GM04503 (cell line): ENCODE measurements at regions not wholly inside any gene's neighbourhood (a gene's known extent, or its start where the extent isn't known, plus 50 kb on each side); places are given as distances from the start of the nearest gene placed in this dataset.
A peak's percentile ranks its signal among the peaks of the same experiment; 100 is the strongest.
"Not testable (repeated sequence)": the region's sequence is repeated elsewhere in the genome, so short reads cannot be mapped to it uniquely, and the experiment has no call there.

Experiments
- DNase-seq: peaks from one replicate; pipeline ENCODE4 v3.0.0-alpha.2; 2012; ENCODE audit warnings: low read depth

DNA sequence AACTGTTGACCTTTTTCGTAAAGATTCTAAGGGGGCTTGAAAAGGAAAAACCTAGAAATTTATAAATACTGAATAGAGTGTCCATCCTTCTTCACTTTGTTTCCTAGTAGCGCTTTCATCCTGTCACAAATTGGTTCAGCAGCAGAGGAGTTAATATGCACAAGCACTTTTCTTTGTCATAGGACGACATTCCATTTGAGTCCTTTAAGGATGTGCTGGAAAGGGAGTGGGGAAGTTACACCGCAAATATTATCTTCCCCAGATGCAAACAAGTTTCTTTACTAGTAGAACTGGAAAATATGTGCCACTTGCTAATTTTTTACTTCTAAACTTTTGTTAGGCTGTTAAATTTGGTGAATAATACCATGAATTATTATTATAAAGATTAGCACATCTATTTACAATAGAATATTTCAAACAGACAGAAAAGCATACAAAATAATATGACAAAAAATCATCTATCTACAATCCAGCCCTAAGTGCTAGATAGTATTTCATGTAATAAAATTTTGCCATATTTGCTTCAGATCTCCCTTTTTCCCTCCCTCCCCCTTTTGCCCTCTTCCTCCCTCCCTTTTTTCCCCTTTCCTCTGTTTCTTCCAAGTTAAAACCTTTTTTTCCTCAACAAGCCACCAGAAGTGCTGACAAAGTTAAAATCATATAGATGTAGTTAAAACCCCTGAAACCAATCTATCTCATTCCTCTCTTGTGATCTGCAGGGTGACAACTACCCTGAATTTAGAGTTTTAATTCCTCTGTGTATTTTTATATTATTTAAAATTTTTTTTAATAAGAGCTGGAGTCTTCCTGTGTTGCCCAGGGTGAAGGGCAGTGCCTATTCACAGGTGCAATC lies 50.5 kb upstream of the MAP4K3 start:
- no peak for DNase-seq

DNA sequence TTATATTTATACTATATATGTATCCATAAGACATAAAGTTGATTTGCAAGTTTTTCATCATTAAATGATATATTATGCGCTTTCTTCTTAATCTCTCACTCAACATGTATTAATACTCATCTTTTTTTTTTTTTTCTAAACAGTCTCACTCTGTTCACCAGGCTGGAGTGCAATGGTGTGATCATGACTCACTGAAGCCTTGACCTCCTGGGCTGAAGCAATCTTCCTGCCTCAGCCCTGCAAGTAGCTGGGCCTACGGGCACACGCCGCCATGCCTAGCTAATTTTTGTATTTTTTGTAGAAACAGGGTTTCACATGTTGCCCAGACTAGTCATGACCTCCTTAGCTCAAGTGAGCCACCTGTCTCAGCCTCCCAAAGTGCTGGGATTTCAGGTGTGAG lies 51.4 kb upstream of the MAP4K3 start:
- no peak for DNase-seq

DNA sequence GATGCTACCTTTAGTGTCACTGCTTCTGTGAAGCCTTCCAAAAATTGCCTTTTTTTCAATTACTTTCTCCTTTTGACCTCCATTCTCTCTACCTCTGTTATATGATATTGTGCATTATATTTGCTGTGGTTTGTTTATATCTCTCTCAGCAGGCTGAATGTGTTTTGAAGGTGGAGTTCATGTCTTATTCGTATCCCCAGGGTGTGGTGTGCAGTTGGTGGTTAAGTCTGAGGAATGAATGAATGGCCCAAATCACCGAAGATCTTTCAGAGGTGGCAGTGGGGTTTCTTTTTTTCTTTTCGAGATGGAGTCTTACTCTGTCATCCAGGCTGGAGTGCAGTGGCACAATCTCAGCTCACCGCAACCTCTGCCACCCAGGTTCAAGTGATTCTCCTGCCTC lies 53.5 kb upstream of the MAP4K3 start:
- no peak for DNase-seq

DNA sequence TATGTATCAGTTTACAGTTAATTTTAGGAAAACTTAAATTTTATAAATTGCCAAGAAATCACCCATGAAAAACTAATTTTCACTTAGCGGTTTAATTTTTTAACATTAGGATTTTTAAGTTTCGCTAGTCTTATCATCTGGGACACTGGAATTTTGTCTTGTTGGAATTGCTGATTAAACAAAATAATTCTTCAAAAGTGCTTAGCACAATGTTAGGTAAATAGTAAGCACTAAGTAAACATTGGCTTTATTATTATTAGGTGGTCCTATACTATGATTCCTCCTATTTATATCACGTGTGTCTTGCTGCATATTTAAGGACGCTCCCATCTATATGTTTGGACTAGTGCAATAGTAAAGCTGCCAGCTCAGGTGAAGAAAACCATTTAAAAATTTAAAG lies 54.6 kb upstream of the MAP4K3 start:
- no peak for DNase-seq

DNA sequence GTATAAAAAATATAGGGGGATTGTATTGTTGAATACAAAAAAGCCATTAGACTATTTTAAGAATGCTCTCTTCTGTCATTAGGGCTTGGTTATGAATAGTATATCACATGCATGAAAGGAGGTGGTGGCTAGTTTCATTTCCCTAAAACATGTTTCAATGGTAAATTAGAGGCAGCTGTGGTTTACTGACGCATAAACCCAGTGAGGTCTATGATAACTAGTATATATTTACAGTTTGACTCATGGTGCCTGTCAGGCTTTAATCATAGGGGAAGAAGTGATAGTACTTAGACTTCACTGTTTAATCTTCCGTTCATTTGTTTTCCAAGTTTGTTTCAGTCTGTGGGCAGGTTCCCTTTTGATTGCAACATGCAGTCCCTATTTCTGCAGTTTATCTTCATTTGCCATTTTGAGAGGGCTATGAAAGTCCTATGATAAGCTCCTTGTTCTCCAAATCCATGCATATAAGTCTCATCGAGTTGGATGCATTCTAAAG lies 55.1 kb upstream of the MAP4K3 start:
- peak; percentile 73 for DNase-seq

DNA sequence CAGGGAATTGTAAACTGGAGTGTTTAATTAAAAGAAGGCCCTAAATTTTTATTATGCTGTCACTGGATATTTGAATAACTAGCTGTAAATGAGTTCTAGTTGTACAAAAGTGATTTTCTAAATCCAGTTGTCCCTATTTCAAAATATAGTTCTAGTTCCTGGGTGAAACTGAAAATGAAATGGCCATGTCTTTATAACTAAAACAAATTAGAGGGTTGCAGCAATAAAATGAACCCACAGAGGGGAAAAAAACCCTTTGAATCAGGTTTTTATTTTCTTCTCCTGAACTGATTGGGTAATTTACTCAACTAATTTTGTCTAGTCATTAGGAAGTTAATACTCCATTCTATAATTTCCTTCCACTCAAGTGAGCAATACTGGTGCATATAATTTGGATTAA lies 55.6 kb upstream of the MAP4K3 start:
- no peak for DNase-seq

DNA sequence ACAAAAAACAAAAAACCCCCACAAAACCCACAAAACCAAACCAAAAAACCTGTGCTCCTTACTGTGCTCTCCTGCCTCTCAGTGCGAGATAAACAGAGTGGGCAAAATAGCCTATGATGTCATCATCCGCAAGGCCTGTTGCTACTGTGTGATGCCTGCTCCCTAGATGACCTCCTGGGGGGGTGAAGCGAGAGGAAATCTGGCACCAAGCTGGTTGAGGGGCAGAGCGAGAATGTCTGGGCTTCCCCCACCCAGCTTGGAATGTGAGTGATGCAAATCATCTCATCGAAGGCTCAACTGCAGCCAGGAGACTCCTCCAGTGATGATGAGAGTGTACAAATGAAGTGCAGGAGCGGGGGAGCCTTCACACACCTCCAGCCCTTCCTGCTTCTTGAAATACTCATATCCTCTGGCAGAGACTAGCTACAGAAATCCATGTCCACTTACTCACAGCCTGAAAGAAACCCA lies 57.7 kb upstream of the MAP4K3 start:
- DNase-seq, result peak; percentile 96

DNA sequence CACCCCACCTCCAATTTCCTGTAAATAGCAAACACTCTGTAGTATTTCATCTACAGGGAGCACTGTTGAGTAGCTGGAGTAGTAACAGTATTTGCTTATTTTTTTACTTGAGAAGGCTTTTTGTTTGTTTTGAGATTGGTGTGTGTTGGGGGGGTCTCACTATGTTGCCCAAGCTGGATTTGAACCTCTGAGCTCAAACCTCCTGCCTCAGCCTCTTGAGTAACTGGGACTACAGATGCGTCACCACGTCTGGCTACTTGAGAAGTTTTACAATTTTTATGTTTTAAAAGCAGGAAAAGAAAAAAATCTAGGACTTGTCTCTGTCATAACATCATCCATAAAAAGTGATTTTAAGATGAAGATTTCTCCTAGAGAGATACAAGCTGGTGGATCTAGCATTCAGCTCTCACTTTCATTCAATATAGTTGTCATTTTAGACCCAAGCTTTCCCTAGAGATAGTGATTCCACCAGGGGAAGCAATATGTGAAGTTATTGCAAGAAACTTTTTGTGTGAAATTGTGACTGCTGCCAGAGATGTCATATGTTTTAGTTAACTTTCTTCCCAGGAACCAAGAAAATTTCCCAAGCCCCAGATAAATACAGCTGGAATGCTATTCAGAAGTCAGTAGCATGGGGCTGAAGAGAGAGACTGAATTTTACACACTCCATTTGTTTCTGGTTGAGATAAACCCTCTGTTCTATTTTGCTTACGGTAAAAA lies 60.2 kb upstream of the MAP4K3 start:
- DNase-seq, result no peak

DNA sequence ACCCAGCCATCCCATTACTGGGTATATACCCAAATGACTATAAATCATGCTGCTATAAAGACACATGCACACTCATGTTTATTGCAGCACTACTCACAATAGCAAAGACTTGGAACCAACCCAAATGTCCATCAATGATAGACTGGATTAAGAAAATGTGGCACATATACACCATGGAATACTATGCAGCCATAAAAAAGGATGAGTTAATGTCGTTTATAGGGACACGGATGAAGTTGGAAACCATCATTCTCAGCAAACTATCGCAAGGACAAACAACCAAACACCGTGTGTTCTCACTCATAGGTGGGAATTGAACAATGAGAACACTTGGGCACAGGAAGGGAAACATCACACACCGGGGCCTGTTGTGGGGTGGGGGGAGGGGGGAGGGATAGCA lies 61.1 kb upstream of the MAP4K3 start:
- not testable (repeated sequence) for DNase-seq

DNA sequence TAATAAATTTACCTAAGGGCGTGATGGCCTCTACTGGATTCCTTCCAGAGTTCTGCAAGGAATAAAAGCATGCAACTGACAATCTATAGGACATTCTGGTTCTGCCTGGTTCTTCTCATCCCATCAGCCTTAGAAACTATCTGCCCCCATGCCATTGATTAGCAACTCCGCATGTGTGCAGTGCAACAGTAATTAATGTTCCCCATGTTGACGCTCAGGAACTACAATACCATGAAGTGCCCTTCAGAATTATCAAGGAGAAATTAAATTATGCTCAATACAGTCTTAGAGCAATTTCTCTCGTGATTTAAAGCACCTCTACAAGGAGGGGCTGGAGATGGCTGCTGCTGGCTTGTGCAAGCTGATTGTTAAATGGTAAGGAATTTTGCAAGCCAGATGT lies 61.7 kb upstream of the MAP4K3 start:
- DNase-seq, result no peak

DNA sequence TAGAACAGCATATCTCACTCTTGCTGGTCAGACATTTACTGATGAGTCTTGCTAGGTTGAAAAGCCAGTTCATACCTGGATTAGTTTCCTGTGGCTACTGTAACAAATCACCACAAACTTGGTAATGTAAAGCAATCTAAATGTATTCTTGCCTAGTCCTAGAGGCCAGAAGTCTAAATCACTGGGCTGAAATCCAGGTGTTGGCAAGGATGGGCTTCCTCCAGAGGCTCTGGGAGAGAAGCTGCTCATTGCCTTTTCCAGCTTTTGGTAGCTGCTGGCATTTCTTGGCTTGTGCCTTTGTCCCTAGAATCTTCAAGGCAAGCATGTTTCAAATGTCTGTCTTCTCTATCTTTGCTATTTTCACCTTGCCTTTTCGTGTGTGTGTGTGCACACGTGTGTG lies 62.3 kb upstream of the MAP4K3 start:
- no peak for DNase-seq

DNA sequence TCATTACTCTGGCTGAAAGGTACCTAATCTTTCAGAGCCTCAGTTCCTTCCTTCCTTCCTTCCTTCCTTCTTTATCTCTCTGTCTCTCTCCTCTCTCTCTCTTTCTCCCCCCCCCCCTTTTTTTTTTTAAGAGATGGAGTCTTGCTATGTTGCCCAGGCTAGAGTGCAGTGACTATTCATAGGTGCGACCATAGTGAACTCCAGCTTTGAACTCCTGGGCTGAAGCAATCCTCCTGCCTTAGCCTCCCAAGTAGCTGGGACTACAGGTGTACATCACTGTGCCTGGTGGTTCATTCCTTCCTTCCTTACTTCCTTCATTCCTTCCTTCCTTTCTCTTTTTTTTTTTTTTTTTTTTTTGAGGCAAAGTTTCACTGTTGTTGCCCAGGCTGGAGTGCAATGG lies 64.3 kb upstream of the MAP4K3 start:
- no peak for DNase-seq

DNA sequence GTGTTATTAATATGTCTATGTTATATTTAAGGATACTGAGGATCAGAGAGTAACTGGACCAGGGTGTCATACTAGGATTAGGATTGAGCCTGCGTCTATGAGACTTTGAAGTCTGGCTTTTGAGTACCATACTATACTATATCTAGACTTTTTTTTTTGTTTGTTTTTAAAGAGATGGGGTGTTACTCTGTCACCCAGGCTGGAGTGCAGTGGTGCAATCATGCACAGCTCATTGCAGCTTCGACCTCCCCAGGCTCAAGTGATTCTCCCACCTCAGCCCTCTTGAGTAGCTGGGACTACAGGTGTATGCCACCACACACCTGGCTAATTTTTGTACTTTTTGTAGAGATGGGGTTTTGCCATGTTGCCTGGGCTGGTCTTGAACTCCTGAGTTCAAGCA lies 66.2 kb upstream of the MAP4K3 start:
- DNase-seq, result no peak

DNA sequence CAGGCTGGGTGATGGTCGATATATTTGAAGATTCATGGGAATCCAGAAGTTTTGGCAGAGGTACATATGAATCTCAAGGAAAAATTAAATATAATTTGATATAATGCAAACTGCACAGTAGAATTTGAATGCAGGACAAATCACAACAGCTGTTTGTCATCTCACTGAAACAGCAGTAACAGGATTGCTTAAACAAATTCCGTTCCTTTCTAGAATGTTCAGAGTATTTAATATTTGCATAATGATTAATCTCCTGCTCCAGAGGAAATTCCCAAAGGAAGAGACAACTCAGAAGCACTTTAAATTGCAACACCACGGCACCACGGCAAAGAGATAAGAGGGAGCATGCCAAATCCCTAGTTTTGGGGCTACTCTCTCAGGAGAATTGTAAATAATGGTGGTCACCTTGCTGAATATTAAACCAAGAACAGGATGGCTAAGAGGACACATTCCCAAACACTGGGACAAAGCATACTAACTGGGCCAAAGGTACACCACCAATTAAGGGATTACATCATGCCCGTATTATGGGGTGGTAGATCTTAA lies 67.8 kb upstream of the MAP4K3 start:
- peak; percentile 67 for DNase-seq

DNA sequence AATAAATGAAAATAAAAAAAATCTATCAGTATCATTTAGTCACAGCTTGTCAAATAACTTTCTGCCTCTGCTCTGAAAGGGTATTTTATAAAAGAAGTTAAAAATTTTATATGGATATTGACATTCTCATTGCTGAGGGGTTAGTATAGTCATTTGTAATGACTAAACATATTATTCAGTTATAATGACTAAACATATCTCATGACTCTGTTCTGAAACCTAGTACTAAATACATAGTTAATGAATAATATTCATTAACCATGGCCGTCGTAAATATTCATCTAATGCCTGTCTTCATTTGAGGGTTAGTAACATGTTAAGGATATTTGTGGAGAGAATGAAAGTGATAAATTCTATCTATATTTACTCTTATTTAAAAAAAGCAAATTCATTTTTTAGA lies 69.1 kb upstream of the MAP4K3 start:
- DNase-seq, result no peak

DNA sequence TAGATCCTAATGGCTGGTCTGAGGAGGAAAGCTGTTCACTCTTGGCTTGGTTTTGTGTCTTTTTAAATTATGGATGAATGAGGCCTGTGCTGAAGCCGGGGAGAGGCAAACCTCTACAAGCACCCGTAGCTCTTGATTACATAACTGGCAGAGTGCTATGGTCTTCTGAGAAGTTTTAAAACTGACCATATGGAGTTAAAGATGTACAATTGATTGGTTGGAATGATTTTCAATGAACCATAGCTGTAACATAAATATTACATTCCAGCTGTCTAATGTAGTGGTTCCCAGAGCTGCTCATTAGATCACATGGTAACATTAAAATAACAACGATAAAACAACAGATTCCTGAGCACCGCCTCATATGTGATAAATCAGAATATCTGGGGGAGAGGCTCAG lies 71.1 kb upstream of the MAP4K3 start:
- DNase-seq, result no peak

DNA sequence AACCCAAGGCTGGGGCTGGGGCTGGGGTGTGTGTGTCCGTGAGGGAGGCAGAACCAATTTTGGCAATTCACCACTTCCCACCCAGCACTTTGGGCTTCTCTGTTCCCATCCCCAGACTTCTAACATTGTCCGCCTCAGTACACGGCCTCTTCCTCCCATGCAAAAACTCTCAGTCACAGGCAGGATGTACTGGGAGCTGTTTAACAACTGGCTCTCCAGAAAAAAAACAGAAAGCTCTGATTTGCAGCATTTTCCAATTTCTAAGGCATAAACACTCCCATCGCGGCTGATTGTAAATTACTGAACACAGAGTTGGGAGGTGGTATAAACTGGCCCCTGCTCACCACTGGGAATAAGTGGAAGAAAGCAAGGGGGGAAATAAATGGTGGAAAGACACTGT lies 73.1 kb upstream of the MAP4K3 start:
- no peak for DNase-seq

DNA sequence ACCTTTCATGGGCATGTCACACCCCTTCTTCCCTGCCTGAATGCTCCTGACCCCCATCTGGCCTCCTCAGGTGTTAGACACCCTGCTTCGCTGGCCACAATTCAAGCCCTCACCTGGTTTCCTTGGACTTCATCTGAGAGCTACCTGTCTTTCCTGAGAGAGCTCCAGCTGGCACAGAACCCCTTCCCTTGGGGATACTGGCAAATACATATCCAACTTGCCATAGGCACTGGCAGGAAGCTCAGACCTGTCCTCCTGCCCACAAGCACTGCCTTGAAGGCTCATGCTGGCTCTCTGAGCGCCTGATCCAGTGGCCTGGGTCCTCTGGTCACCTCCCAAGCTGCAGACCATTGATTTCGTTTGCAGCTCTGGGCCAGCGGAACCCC lies 74.1 kb upstream of the MAP4K3 start:
- no peak for DNase-seq

DNA sequence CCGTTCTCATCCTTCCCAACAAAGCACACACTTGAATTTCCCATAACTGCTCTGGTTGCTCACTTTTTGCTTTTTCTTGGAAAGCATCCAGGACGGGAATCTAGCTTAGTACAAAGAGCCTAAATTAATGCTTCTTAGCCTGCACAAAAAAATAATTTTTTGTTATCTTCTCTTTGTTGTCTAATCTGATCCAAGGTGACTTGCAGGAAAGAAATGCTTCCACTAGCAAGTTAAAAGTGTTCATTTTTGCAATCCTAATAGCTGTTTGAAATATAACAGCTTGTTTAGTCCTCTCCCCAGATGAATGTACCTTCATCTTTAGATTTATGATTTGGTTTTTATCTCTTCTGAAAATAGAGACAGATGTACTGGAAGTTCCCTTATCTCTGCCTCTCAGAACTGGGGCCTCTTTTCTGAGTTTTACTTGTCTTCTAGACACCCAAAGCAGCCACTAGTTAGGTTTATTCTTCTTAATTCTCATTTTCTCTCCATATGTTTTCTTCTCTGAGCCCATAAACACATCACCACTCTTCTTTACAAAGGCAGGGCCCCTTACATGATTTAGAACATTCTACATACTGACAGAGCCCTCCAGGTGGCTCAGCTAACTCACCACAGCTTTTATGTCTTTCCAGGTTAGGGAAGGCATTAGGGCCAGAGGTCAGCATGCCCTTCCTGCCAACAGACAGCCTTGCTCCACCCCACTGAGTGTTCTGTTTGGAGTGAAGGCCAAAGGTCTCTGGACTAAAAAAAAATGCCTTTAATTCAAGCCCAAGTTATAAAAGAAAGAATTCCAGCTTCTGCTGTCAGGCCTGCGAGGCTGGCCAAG lies 74.7 kb upstream of the MAP4K3 start:
- DNase-seq, result no peak

DNA sequence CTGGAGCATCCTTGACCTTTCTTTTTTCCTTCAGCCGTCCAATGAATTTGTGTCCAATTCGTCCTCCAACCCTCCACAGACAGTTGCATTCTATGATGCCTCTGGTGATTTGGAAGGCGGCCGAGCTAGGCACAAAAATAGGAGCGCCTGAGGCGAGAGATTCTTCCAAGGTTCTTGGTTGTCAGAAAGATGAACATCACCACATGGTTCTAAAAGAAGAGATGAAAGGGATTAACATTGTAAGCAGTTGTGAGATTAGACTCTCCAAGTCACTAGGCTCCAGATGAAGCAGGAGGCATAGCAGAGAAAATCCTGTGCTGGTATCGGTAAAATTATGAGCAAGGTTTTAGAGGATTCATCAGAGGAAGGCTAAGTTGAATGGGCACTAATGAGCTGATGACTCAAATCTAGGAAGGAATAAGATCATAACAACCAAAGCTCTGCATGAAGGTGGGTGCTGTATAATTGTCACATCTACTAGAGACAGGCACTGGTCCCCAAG lies 75.4 kb upstream of the MAP4K3 start:
- peak; percentile 45 for DNase-seq

DNA sequence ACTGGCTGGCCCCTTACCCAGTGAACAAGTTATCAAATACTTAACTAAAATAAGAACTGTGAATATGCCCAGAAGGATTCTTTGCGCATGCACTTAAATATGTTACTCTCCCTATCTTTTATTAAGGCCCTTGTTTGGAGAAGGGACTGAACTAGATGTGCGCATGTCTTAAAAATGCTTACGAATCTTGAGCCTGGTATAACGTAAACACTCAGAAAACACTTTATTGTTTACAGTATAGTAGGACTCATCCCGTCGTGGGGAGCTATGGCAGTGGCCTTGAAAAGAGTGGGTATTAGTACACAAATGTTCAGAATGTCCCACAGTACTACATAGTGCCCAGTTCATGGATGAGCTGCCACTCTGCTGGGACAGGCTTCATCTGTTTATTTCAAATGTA lies 75.9 kb upstream of the MAP4K3 start:
- no peak for DNase-seq

DNA sequence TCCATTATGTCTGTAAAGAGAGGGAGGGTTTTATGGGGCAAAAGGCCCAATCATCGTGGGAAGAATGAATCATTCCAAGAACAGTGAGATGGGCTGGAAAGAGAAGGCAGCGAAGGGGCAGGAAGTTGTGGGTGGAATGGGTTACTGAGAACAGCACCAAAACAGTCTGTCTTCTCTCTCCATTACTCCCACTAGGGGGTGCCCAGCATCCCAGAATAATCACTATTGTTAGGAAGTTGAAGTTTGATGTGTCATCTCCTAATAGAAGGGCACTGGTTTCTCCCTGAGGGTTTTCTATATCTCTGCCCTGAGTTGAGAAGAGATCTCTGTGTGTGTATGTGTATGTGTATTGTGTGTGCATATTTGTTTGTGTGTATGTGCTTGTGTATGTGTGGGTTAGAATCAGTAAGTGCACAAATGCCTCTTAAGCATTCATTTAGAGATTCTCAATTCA lies 76.6 kb upstream of the MAP4K3 start:
- peak; percentile 89 for DNase-seq
